ENCODE measurements at regions not wholly inside any gene's neighbourhood (a gene's known extent, or its start where the extent isn't known, plus 50 kb on each side); places are given as distances from the start of the nearest gene placed in this dataset.

GRCh38 chr4:152165146-152165545 lies 370.7 kb downstream of the FBXW7 start:
- Histone ChIP-seq H3K9me3 (replicated peaks in 1 of 2; ENCODE audit: control insufficient read depth in 1 of 2, insufficient read depth in 1 of 2, low read length in 2 of 2) (no peaks in the 10 kb centered on the region), H3K36me3 (replicated peaks in 1 of 2; ENCODE audit: control insufficient read depth in 1 of 2, insufficient read depth in 2 of 2, low read length in 2 of 2) (no peaks in the 10 kb centered on the region), H3K9ac (ENCODE audit: insufficient read depth, low read length, poor library complexity, severe bottlenecking) (no peak overlapping the region), H3K27me3 (ENCODE audit: control insufficient read depth in 2 of 2, insufficient read depth in 2 of 2, low read length in 2 of 2) (peaks cover 0 to 2% of the 10 kb centered on the region in 2 donors), H3K27ac (ENCODE audit: low read depth in 1 of 2, low read length in 2 of 2) (no peak overlapping the region), H3K4me1 (ENCODE audit: control insufficient read depth in 1 of 2, insufficient read depth in 2 of 2, low read length in 2 of 2) (no peaks in the 10 kb centered on the region), H4K20me1 (ENCODE audit: insufficient read depth, low read length) (no peaks in the 10 kb centered on the region), H2AFZ (ENCODE audit: insufficient read depth, low read depth, low read length, poor library complexity, severe bottlenecking) (no peak overlapping the region), H3K4me3 (replicated peaks in 1 of 3; ENCODE audit: low read depth in 2 of 3, low read length in 3 of 3) (no peak overlapping the region), H3K79me2 (ENCODE audit: insufficient read depth, low read length) (no peaks in the 10 kb centered on the region), H3K4me2 (replicated peaks; ENCODE audit: extremely low read depth, low read length, poor library complexity, severe bottlenecking) (no peak overlapping the region)
- Mint-ChIP-seq H3K27me3 (ENCODE audit: low read depth in 3 of 3) (peaks cover 6 to 9% (median 9%) of the 10 kb centered on the region in 3 donors), H3K27ac (no peak overlapping the region), H3K4me1 (no peaks in the 10 kb centered on the region), H3K9me3 (no peaks in the 10 kb centered on the region), H3K36me3 (no peaks in the 10 kb centered on the region), H3K4me3 (no peak overlapping the region)
- TF ChIP-seq CTCF (IDR thresholded peaks at IDR 0.05), result no peak
- intact Hi-C loops (cut with micrococcal nuclease), result no loop called here
- no peak for DNase-seq
- no CpG with 5 or more reads among the region's 2 CpGs for WGBS (ENCODE audit: insufficient coverage)

GRCh38 chr4:152164561-152164960 lies 371.3 kb downstream of the FBXW7 start:
- peaks cover 6 to 9% (median 8%) of the 10 kb centered on the region in 3 donors for H3K27me3 Mint-ChIP-seq (ENCODE audit: low read depth in 3 of 3)
- WGBS (ENCODE audit: insufficient coverage), result 100% methylated on average over 1 of the region's 1 CpG
- DNase-seq, result no peak
- H3K27ac Mint-ChIP-seq, result no peak overlapping the region
- no peaks in the 10 kb centered on the region for H3K36me3 Mint-ChIP-seq
- no peaks in the 10 kb centered on the region for H3K9me3 ChIP-seq (replicated peaks in 1 of 2; ENCODE audit: control insufficient read depth in 1 of 2, insufficient read depth in 1 of 2, low read length in 2 of 2)
- no peaks in the 10 kb centered on the region for H3K36me3 ChIP-seq (replicated peaks in 1 of 2; ENCODE audit: control insufficient read depth in 1 of 2, insufficient read depth in 2 of 2, low read length in 2 of 2)
- intact Hi-C loops (cut with micrococcal nuclease), result no loop called here
- H3K27me3 ChIP-seq (ENCODE audit: control insufficient read depth in 2 of 2, insufficient read depth in 2 of 2, low read length in 2 of 2), result peaks cover 0 to 2% of the 10 kb centered on the region in 2 donors
- H3K4me3 Mint-ChIP-seq, result no peak overlapping the region
- H3K4me3 ChIP-seq (replicated peaks in 1 of 3; ENCODE audit: low read depth in 2 of 3, low read length in 3 of 3), result no peak overlapping the region
- H3K27ac ChIP-seq (ENCODE audit: low read depth in 1 of 2, low read length in 2 of 2), result no peak overlapping the region
- no peaks in the 10 kb centered on the region for H4K20me1 ChIP-seq (ENCODE audit: insufficient read depth, low read length)
- no peak overlapping the region for H2AFZ ChIP-seq (ENCODE audit: insufficient read depth, low read depth, low read length, poor library complexity, severe bottlenecking)
- H3K79me2 ChIP-seq (ENCODE audit: insufficient read depth, low read length), result no peaks in the 10 kb centered on the region
- no peaks in the 10 kb centered on the region for H3K4me1 ChIP-seq (ENCODE audit: control insufficient read depth in 1 of 2, insufficient read depth in 2 of 2, low read length in 2 of 2)
- no peak overlapping the region for H3K4me2 ChIP-seq (replicated peaks; ENCODE audit: extremely low read depth, low read length, poor library complexity, severe bottlenecking)
- H3K9me3 Mint-ChIP-seq, result no peaks in the 10 kb centered on the region
- H3K9ac ChIP-seq (ENCODE audit: insufficient read depth, low read length, poor library complexity, severe bottlenecking), result no peak overlapping the region
- TF ChIP-seq CTCF (IDR thresholded peaks at IDR 0.05), result no peak
- no peaks in the 10 kb centered on the region for H3K4me1 Mint-ChIP-seq

Measured in CD14-positive monocyte (primary cell).